ENCODE measurements at regions not wholly inside any gene's neighbourhood (a gene's known extent, or its start where the extent isn't known, plus 50 kb on each side); places are given as distances from the start of the nearest gene placed in this dataset.
"Not testable (repeated sequence)": the region's sequence is repeated elsewhere in the genome, so short reads cannot be mapped to it uniquely, and the experiment has no call there.

DNA sequence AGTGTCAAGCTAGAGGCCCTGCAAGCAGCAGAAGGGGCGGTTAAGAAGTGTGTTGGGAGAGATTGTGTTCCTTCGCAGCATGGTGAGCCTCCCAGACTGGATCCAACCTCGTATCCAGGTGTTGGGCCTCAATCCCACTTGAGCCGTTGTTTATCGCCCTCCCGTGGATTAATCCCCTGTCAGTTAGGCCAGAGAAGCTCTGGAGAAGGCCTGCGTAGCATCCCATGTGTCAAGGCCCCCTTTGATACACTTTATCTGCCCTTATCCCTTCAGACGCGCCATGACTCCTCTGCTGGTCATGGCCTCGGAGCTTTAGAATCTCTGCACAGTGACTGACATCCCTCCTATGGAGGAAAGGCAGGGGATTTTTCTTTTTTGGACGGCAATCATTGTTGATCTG lies 181.0 kb downstream of the ZFP64 start:
- DNase-seq (ENCODE audit: low read depth in 2 of 2): no peak

DNA sequence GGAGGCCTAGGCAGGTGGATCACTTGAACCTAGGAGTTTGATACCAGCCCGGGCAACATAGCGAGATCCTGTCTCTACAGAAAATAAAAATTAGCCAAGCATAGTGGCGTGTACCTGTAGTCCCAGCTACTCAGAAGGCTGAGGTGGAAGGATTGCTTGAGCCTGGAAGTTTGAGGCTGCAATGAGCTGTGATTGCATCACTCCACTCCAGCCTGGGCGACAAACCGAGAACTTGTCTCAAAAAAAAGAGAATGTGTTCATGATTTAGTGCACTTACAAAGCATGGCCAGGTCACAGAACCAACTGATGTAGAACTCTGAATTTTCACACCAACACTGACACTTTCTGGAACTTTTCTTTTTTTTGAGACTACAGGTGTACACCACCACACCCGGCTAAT lies 182.7 kb downstream of the ZFP64 start:
- no peak for DNase-seq (ENCODE audit: low read depth in 2 of 2)

DNA sequence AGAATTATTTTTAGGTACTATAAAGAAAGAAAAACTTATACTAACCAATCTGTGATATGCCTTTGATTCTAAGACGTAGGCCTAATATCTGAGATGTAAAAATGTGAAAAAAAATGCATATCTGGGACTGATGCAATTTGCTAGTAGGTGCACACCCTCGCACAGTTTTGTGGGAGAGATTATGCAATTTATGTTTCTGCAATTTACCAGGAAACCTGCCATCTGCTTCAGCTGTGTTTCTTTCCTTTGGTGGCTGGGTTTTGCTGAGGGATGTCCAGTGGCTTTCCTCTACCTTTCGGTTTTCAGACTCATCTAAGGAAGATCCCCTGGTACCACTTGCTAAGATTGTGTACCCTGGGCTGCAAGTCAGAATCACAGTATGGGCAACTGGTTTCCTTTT lies 186.9 kb downstream of the ZFP64 start:
- no peak for DNase-seq (ENCODE audit: low read depth in 2 of 2)

DNA sequence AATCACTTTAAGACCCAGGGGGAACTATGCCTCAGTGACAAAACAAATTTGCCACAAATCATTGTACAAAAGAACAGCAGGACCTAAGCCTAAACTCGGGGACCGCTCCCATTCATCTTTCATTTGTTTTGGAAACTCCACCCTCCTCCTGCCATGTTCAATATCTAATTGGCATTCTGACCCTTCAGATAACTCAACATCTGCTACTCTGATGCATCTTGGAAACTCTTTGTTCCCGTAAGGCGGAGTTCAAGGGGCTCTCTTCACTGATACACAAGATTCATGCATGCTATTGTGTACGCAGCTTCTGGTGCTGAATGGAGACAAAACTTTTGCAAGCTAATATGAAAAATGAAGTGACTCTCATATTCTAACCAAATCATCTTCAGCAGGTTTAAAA lies 187.6 kb downstream of the ZFP64 start:
- no peak for DNase-seq (ENCODE audit: low read depth in 2 of 2)

DNA sequence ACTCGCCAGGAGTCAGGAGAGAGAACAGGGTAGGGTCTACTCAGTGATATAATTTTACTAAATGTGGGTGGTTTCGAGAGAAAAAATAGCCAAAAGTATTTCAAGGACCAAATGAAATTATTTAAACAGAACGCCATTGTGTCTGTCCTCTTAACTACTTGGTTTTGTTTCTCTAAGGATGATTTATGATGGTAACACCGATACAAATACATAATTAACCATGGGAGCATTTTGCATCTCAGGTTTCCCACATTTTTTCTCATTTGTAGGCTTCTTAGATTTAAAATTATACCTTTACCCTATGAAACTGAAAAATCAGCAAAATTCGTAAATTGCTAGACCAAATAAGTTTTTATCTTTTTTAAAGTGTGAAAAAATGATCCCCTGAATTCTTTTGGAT lies 188.2 kb downstream of the ZFP64 start:
- DNase-seq (ENCODE audit: low read depth in 2 of 2): no peak

DNA sequence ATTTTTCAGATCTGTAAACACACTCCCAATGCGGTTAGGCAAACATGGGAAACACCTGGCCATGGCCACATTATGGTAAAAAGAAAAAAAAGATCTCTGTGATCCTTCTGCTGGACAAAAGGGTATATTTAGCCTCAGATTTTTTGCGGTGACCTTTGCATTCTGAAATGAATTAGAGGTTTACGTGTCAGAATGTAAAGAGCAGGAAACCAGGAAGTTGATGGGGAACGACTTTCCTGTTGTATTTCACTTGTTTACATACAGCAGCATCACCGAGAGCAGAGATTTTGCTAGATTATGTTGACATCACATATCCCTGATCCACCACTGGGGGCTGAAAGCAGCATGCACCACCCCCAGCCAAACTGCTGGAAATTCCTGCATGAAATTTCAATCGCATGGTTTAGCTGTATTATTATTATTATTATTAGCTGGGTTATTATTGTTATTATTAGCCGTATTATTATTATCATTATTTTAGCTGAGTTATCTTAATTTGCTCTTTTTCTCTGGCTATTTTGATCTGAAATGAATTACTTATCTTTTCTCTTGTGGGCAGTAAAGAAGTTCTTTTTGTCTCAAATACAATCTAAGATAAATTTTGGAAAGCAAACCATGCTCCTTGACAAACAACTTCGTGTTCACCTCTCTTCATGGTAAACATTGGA lies 189.4 kb downstream of the ZFP64 start:
- no peak for DNase-seq (ENCODE audit: low read depth in 2 of 2)

DNA sequence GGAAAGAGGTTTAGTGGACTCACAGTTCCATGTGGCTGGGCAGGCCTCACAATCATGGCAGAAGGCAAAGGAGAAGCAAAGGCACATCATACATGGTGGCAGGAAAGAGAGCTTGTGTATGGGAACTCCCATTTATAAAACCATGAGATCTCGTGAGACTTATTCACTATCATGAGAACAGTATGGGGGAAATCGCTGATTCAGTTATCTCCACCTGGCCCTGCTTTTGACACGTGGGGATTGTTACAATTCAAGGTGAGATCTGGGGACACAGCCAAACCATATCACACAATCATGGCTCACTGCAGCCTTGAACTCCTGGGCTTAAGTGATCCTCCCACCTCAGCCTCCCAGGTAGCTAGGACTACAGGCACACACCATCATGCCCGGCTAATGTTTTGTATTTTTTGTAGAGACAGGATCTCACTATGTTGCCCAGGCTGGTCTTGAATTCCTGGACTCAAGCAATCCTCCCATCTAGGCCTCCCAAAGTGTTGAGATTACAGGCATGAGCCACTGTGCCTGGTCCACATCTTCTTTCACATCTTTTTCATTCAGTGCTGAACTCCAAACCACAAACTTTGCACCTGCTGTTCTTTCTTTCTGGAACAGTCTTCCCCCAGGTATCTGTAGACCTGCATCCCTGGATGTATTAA lies 194.2 kb downstream of the ZFP64 start:
- not testable (repeated sequence) for DNase-seq (ENCODE audit: low read depth in 2 of 2)

DNA sequence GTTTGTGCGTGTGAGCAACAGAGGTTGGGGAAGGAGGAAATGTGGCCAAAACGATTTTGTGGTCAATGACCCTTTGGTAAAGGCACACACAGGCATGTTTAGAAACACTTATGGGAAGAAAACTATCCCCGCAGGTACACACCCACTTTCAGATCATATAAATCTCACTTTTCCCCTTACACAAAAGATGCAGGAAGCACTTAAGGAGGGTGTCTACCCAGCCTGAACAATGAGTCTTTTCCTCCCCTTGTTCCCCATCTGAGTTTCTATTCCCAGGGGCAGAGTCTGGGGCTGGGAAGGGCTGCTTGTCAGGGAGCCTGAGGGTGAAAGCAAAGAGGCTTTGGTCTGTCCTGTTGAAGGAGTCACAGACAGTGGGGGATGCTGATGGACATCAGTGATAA lies 193.2 kb upstream of the SALL4 start:
- no peak for DNase-seq (ENCODE audit: low read depth in 2 of 2)

DNA sequence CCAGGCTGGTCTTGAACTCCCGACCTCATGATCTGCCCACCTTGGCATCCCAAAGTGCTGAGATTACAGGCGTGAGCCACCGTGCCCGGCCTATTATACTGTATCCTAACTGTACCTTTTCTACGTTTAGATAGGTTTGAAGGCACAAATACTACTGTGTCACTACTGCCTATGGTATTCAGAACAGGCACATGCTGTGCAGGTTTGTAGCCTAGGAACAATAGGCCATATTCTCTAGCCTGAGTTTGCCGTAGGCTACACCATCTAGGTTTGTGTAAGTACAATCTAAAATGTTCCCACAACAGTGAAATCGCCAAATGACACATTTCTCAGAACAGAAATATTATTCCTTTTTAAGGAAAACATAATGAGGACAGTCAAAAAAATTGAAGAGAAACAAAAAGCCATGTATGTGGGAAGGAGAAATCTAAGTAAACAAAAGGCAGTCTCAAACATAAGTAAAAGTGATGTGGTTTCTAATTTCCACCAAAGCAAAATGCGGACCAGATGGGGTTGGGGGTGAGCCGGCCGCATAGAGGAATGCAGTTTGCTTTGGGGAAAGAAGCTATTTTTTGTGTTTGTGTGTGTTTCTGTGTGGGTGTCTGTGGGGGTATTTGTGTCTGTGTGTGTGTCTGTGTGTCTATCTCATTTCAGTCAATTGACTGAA lies 192.6 kb upstream of the SALL4 start:
- no peak for DNase-seq (ENCODE audit: low read depth in 2 of 2)

DNA sequence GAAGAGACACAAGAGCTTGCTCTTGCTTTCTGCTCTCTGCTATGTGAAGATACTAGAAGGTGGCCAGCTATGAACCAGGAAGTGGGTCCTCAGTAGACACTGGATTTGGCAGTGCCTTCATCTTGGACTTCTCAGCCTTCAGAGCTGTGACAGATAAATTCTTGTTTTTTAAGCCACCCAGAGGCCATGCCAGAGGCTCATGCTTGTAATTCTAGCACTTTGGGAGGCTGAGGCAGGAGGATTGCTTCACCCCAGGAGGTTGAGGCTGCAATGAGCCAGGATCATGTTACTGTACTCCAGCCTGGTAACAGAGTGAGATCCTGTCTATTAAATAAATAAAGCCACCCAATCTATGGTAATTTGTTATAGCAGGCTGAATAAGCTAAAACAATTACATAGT lies 185.5 kb upstream of the SALL4 start:
- no peak for DNase-seq (ENCODE audit: low read depth in 2 of 2)

DNA sequence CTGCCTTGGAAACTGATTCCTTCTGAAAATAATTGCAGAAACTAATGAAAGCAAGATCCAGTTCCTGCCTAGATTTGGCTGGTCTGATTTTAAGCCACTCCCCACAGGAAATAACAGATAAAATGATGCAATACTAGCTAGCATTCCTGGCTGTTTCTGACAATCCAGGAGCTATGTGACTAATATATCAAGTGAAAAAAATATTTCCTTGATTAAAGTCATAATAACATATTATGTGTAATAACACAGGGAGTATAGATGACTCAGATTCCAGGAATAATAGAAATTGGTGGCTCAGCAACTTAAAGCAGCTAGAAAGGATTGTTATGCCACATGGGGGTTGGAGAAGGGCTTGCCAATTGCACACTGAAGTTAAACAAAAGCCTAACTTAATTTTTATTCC lies 182.7 kb upstream of the SALL4 start:
- DNase-seq (ENCODE audit: low read depth in 2 of 2): no peak

DNA sequence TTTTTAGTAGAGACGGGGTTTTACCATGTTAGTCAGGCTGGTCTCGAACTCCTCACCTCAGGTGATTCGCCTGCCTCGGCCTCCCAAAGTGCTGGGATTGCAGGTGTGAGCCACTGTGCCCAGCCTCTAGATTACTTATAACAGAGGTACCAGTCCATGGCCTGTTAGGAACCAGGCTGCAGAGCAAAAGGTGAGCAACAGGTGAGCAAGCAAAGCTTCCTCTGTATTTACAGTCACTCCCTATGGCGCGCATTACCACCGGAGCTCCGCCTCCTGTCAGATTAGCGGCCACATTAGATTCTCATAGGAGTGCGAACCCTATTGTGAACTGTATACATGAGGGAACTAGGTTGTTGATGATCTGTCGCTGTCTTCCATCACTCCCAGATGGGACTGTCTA lies 178.0 kb upstream of the SALL4 start:
- no peak for DNase-seq (ENCODE audit: low read depth in 2 of 2)

DNA sequence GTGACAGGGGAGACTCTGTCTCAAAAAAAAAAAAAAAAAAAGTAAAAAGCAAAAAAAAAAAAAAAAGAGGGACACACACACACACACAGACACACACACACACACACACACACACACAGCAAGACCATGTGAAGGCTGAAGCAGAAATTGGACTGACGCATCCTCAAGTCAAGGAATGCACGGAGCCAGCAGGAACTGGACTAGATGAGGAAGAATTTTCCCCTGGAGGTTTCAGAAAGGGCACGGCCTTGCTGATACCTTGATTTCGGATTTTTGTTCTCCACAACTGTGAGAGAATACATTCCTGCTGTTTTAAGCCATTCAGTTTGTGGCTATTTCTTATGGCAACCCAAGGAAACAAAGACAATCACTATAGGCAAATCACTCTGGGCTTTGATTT lies 176.9 kb upstream of the SALL4 start:
- DNase-seq (ENCODE audit: low read depth in 2 of 2): no peak

DNA sequence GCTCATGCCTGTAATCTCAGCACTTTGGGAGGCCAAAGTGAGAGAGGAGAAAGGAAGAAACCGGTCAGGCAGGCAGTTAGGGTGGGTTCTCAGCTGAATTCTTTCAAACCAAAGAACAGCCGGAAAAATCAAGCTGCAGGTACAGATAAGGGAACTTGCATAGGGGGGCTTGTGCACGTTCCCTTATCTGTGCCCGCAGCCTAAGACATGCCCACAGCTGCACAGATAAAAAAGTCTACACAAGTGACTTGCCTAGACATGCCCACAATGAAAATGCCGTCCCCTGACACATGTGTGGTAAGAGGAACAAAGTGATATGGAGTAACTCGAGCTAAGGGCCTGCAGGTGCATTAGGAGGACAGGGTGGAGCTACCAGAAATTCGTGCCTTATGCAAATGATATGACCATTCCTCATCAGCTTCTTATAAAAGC lies 175.8 kb upstream of the SALL4 start:
- DNase-seq (ENCODE audit: low read depth in 2 of 2): no peak

DNA sequence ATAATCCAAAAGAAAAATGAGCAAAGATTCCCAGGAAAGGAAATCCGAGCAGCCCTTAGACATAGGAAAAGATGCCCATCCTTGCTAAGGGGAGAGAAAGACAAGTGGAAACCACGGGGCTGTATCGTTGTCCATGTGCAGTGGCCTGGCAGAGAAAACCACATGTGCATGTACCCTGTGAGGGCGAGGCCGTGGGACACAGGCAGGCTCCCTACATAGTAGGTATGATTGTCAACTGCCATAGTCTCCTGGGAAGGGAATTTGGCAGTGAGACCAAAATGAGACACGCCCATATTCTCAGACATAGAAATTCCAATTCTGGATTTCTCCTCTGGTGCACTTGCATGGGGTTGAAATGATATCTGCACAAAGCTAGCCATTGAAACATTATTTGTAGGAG lies 169.7 kb upstream of the SALL4 start:
- no peak for DNase-seq (ENCODE audit: low read depth in 2 of 2)

DNA sequence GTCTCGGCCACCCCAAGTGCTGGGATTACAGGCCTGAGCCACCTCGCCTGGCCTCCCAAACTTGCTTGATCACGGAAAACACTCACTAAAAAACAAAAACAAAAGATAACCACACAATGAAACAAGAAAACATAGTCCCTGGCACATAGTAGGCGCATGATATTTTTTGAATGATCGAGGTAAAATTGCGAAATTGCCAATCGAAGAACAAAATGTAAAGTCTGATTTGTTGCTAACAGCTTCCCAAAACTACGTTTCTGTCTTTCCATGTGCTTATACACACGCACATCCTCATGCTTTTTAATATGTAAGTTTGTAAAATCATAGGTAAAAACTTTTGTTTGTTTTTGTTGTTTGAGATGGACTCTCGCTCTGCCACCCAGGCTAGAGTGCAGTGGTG lies 168.5 kb upstream of the SALL4 start:
- DNase-seq (ENCODE audit: low read depth in 2 of 2): no peak

DNA sequence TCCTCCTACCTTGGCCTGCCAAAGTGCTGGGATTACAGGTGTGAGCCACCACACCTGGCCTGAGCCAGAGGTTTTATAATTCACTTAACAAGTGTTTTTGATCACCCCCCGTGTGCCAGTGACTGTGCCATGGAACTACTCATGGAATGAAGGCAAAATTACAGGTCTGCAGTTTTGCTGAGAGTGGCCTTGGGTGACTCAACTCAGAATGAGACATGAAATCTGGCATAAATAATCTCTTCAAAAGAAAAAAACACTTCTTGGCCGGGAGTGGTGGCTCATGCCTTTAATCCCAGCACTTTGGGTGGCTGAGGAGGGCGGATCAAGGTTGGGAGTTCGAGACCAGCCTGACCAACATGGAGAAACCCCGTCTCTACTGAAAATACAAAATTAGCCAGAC lies 166.9 kb upstream of the SALL4 start:
- DNase-seq (ENCODE audit: low read depth in 2 of 2): no peak

DNA sequence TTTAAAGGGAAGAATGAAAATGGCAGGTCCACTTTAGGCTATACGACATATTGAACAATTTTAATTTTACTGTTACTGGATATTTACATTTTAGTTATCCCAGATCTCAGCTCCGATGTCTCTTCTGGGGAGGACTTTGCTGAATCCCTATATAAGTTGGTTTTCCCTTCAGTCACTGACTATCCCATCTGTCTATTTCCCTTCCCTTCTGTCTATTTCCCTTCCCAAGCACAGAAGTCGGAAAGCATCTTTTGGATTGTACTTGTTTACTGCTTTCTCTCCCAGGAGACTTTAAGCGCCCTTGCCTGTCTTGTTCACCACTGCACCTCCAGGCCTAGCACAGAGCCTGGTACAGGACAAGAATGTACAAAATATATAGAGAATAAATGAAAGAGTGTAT lies 165.8 kb upstream of the SALL4 start:
- no peak for DNase-seq (ENCODE audit: low read depth in 2 of 2)

DNA sequence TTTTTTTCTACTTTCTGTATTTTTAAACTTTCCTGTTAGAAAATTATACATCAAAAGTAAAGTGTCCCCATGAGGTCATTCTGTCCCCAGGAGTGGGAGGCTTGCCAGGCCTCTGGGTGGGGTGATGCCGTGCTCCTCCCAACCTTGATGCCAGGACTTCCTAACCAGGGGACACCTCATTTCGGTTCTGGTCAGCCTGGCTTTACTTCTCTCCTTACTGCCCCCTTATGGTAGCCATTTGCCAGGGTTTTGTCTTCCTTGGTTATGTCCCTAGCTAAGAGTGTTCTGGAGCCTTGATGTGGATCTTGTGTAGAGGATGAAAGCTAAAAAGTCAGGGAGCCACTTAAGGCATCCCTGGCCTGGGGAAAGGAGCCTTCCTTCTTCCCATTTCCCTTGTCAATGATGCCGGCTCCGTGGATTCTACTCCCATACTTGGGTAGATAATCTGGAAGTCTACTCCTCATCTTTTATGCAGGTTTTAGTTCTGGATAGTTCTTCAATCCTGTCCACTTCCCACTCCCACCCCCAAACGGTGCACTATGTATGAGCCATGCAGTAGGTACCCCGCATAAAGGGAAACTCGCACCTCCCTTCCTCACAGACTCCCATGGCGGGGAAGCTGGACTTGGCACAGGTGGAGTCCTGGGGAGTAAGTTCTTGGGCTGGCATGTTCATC lies 164.1 kb upstream of the SALL4 start:
- no peak for DNase-seq (ENCODE audit: low read depth in 2 of 2)

DNA sequence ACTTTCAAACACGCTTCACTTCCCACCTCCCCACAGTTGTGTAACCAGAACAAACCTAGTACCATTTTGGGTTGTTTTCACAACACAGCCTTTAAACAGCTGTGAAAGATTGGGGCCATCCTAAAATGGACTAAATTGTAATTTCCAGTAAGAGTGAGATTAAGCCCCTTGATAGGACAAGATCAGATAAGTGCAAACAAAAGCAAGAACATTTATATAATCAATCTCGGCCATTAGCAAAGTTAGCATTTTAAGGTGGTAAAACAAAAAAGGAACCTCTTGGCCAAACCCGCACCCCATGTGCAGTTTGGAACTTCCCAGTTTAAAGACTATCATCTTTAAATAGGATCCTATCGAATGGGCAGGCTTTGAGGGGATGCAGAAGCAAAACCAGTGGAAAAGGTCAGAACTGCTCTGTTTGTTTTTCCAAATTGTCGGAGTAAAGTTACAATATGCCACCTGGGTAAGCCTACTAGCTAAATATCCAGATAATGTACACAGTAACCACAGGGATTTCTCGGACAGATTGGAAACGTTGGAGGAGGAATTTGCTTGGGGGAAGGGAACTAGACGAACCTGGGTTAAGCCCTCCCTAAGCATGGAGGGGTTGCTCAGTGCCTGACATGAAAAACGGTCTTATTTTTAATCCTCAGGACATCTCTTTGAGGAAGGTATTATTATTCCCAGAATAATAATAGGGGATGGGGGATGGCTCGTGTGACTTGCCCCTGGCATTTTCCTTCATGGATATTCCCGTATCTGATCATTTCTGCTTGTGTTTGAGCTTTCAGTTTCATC lies 159.8 kb upstream of the SALL4 start:
- DNase-seq (ENCODE audit: low read depth in 2 of 2): no peak

DNA sequence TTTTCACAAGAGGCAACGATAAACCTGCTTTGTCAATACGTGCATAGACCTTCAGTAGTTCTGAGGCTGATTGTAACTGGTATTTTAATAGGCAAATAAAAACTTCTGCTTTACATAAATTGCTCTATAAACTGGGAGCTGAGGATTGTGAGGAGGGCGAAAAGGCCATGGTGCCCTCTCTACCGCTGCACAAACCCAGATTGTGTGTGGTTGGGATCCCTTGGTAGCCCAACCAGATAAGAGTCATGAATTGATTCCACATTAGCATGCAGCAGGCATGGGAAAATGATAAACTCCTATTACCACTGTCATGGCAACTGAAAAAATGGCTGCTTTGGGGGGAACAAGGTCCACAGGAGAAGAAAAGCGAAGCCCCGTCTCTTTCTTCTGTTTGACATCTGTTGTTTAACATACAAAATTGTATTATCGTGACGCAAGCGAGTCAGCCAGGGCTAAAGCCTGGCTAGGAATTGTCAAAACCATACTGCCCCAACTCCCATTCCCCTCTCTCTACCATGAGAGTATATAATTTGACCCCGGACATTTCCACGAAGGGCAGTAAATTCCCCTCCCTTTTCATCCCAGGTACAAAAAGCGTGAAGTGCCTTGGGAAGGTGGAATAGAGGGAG lies 157.8 kb upstream of the SALL4 start:
- DNase-seq (ENCODE audit: low read depth in 2 of 2): no peak
